DLD1 (cell line): ENCODE measurements at regions not wholly inside any gene's neighbourhood (a gene's known extent, or its start where the extent isn't known, plus 50 kb on each side); places are given as distances from the start of the nearest gene placed in this dataset.
"Not testable (repeated sequence)": the region's sequence is repeated elsewhere in the genome, so short reads cannot be mapped to it uniquely, and the experiment has no call there.

Source experiments
- in situ Hi-C: cut with HindIII; loops from 2 replicates; pipeline ENCODE4 v1.10.0; 2017; ENCODE audit warnings: low sequenced_read_pairs

- in situ Hi-C loops = no loop called here
Observed at GRCh38 chr5:136506131-136506530, 140.8 kb upstream of the TRPC7 start.

GRCh38 chr5:136501133-136501532 lies 135.8 kb upstream of the TRPC7 start:
- in situ Hi-C loops = no loop called here

GRCh38 chr5:136492587-136492986 lies 127.2 kb upstream of the TRPC7 start:
- in situ Hi-C loops = no loop called here

- in situ Hi-C loops = no loop called here
Observed at GRCh38 chr5:136491806-136492205, 126.5 kb upstream of the TRPC7 start.

GRCh38 chr5:136484808-136485325 lies 119.5 kb upstream of the TRPC7 start:
- in situ Hi-C loops = no loop called here

GRCh38 chr5:136482206-136482605 lies 116.9 kb upstream of the TRPC7 start:
- in situ Hi-C loops = no loop called here

- in situ Hi-C loops = no loop called here
Observed at GRCh38 chr5:136474466-136474865, 109.1 kb upstream of the TRPC7 start.

- in situ Hi-C loops = no loop called here
Observed at GRCh38 chr5:136467632-136468031, 102.3 kb upstream of the TRPC7 start.

- in situ Hi-C loops = no loop called here
Observed at GRCh38 chr5:136466041-136466415, 100.7 kb upstream of the TRPC7 start.

- in situ Hi-C loops = no loop called here
Observed at GRCh38 chr5:136458481-136458880, 93.1 kb upstream of the TRPC7 start.

GRCh38 chr5:136457390-136458013 lies 92.2 kb upstream of the TRPC7 start:
- in situ Hi-C loops = no loop called here

GRCh38 chr5:136455409-136455808 lies 90.1 kb upstream of the TRPC7 start:
- in situ Hi-C loops = no loop called here

- in situ Hi-C loops = no loop called here
Observed at GRCh38 chr5:136453986-136454758, 88.8 kb upstream of the TRPC7 start.

- in situ Hi-C loops = no loop called here
Observed at GRCh38 chr5:136453199-136453598, 87.9 kb upstream of the TRPC7 start.

GRCh38 chr5:136447576-136447975 lies 82.2 kb upstream of the TRPC7 start:
- in situ Hi-C loops = not testable (repeated sequence)

- in situ Hi-C loops = no loop called here
Observed at GRCh38 chr5:136446565-136446964, 81.2 kb upstream of the TRPC7 start.

- in situ Hi-C loops = not testable (repeated sequence)
Observed at GRCh38 chr5:136444099-136444498, 78.8 kb upstream of the TRPC7 start.

- in situ Hi-C loops = no loop called here
Observed at GRCh38 chr5:136439367-136439766, 74.0 kb upstream of the TRPC7 start.

GRCh38 chr5:136435946-136436543 lies 70.7 kb upstream of the TRPC7 start:
- in situ Hi-C loops = no loop called here

- in situ Hi-C loops = no loop called here
Observed at GRCh38 chr5:136434795-136435194, 69.5 kb upstream of the TRPC7 start.

- in situ Hi-C loops = no loop called here
Observed at GRCh38 chr5:136432705-136433104, 67.4 kb upstream of the TRPC7 start.

GRCh38 chr5:136430081-136430480 lies 64.7 kb upstream of the TRPC7 start:
- in situ Hi-C loops = no loop called here
